ENCODE measurements at regions not wholly inside any gene's neighbourhood (a gene's known extent, or its start where the extent isn't known, plus 50 kb on each side); places are given as distances from the start of the nearest gene placed in this dataset.

- DNase-seq: no peak
Measured at GRCh38 chr13:76038920-76039716, 403.0 kb downstream of the LMO7 start.

- no peak for DNase-seq
Measured at GRCh38 chr13:76036176-76036575, 400.0 kb downstream of the LMO7 start.

- DNase-seq: no peak
Measured at GRCh38 chr13:76035711-76036110, 399.6 kb downstream of the LMO7 start.

- no peak for DNase-seq
Measured at GRCh38 chr13:76029706-76030105, 393.6 kb downstream of the LMO7 start.

- no peak for DNase-seq
Measured at GRCh38 chr13:76029088-76029487, 393.0 kb downstream of the LMO7 start.

- no peak for DNase-seq
Measured at GRCh38 chr13:76027131-76027530, 391.0 kb downstream of the LMO7 start.

GRCh38 chr13:76025392-76025791 is 389.3 kb downstream of the LMO7 start:
- no peak for DNase-seq

- DNase-seq: no peak
Measured at GRCh38 chr13:76024151-76024550, 388.0 kb downstream of the LMO7 start.

GRCh38 chr13:76023652-76024051 is 387.5 kb downstream of the LMO7 start:
- DNase-seq: no peak

GRCh38 chr13:76020421-76020955 is 384.4 kb downstream of the LMO7 start:
- DNase-seq: no peak

- DNase-seq: no peak
Measured at GRCh38 chr13:76019421-76020044, 383.4 kb downstream of the LMO7 start.

- DNase-seq: no peak
Measured at GRCh38 chr13:76017861-76018556, 381.9 kb downstream of the LMO7 start.

- no peak for DNase-seq
Measured at GRCh38 chr13:76016799-76017400, 380.8 kb downstream of the LMO7 start.

GRCh38 chr13:76014406-76015318 is 378.5 kb downstream of the LMO7 start:
- DNase-seq: no peak

- DNase-seq: no peak
Measured at GRCh38 chr13:76012091-76012721, 376.1 kb downstream of the LMO7 start.

- DNase-seq: no peak
Measured at GRCh38 chr13:76009267-76009890, 373.2 kb downstream of the LMO7 start.

GRCh38 chr13:76004416-76004815 is 368.3 kb downstream of the LMO7 start:
- no peak for DNase-seq

GRCh38 chr13:76000131-76000530 is 364.0 kb downstream of the LMO7 start:
- no peak for DNase-seq

- no peak for DNase-seq
Measured at GRCh38 chr13:75996582-75996981, 360.5 kb downstream of the LMO7 start.

- DNase-seq: no peak
Measured at GRCh38 chr13:75995966-75996365, 359.8 kb downstream of the LMO7 start.

GRCh38 chr13:75993823-75994222 is 357.7 kb downstream of the LMO7 start:
- DNase-seq: no peak

Data from NCI-H1048 (cell line).